ENCODE measurements at regions not wholly inside any gene's neighbourhood (a gene's known extent, or its start where the extent isn't known, plus 50 kb on each side); places are given as distances from the start of the nearest gene placed in this dataset.

DNA sequence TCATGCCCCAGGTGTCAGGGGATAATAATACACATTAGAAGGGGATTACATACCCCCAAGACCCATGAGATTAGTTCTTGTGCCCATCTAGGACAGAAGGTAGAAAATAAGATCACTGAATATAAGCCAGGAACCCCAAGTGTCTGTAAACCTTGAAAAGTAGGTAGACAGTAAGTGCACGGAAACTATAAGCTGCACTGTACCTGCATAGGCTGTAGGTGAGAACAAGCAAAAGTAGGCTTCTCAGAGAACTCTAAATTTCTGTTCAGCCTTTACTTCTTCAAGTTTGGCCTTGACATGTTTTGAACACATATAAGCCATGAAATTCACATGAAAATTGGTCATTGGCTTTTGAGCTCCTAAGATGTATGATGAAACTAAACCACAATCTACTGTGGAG is 113.0 kb upstream of the FSIP2 start:
- no peaks in the 10 kb centered on the region for H4K20me1 ChIP-seq (ENCODE audit: insufficient read depth, low read length)
- no peak overlapping the region for H3K27ac ChIP-seq (ENCODE audit: low read depth in 1 of 2, low read length in 2 of 2)
- H3K36me3 ChIP-seq (replicated peaks in 1 of 2; ENCODE audit: control insufficient read depth in 1 of 2, insufficient read depth in 2 of 2, low read length in 2 of 2), result no peaks in the 10 kb centered on the region
- no peak overlapping the region for H3K4me2 ChIP-seq (replicated peaks; ENCODE audit: extremely low read depth, low read length, poor library complexity, severe bottlenecking)
- no peaks in the 10 kb centered on the region for H3K79me2 ChIP-seq (ENCODE audit: insufficient read depth, low read length)
- H3K36me3 Mint-ChIP-seq, result no peaks in the 10 kb centered on the region
- H3K4me3 Mint-ChIP-seq, result no peak overlapping the region
- H3K4me3 ChIP-seq (replicated peaks in 1 of 3; ENCODE audit: low read depth in 2 of 3, low read length in 3 of 3), result no peak overlapping the region
- no peak for TF ChIP-seq CTCF (IDR thresholded peaks at IDR 0.05)
- no CpG with 5 or more reads among the region's 1 CpG for WGBS (ENCODE audit: insufficient coverage)
- peaks cover 0 to 13% (median 2%) of the 10 kb centered on the region in 7 donors for H3K9me3 Mint-ChIP-seq
- no peak overlapping the region for H3K27ac Mint-ChIP-seq
- no peaks in the 10 kb centered on the region for H3K27me3 Mint-ChIP-seq (ENCODE audit: low read depth in 3 of 3)
- H3K27me3 ChIP-seq (ENCODE audit: control insufficient read depth in 2 of 2, insufficient read depth in 2 of 2, low read length in 2 of 2), result no peaks in the 10 kb centered on the region
- no peaks in the 10 kb centered on the region for H3K4me1 ChIP-seq (ENCODE audit: control insufficient read depth in 1 of 2, insufficient read depth in 2 of 2, low read length in 2 of 2)
- H3K4me1 Mint-ChIP-seq, result no peaks in the 10 kb centered on the region
- H3K9me3 ChIP-seq (replicated peaks in 1 of 2; ENCODE audit: control insufficient read depth in 1 of 2, insufficient read depth in 1 of 2, low read length in 2 of 2), result peaks cover 5 to 12% of the 10 kb centered on the region in 2 donors
- H2AFZ ChIP-seq (ENCODE audit: insufficient read depth, low read depth, low read length, poor library complexity, severe bottlenecking), result no peak overlapping the region
- H3K9ac ChIP-seq (ENCODE audit: insufficient read depth, low read length, poor library complexity, severe bottlenecking), result no peak overlapping the region
- intact Hi-C loops (cut with micrococcal nuclease), result no loop called here
- DNase-seq, result no peak

- Histone ChIP-seq H3K4me3 (replicated peaks in 1 of 3; ENCODE audit: low read depth in 2 of 3, low read length in 3 of 3) (no peak overlapping the region), H3K4me2 (replicated peaks; ENCODE audit: extremely low read depth, low read length, poor library complexity, severe bottlenecking) (no peak overlapping the region), H3K9me3 (replicated peaks in 1 of 2; ENCODE audit: control insufficient read depth in 1 of 2, insufficient read depth in 1 of 2, low read length in 2 of 2) (peaks cover 6 to 12% of the 10 kb centered on the region in 2 donors), H3K36me3 (replicated peaks in 1 of 2; ENCODE audit: control insufficient read depth in 1 of 2, insufficient read depth in 2 of 2, low read length in 2 of 2) (no peaks in the 10 kb centered on the region), H3K9ac (ENCODE audit: insufficient read depth, low read length, poor library complexity, severe bottlenecking) (no peak overlapping the region), H4K20me1 (ENCODE audit: insufficient read depth, low read length) (no peaks in the 10 kb centered on the region), H3K27ac (ENCODE audit: low read depth in 1 of 2, low read length in 2 of 2) (no peak overlapping the region), H3K79me2 (ENCODE audit: insufficient read depth, low read length) (no peaks in the 10 kb centered on the region), H3K4me1 (ENCODE audit: control insufficient read depth in 1 of 2, insufficient read depth in 2 of 2, low read length in 2 of 2) (no peaks in the 10 kb centered on the region), H3K27me3 (ENCODE audit: control insufficient read depth in 2 of 2, insufficient read depth in 2 of 2, low read length in 2 of 2) (no peaks in the 10 kb centered on the region), H2AFZ (ENCODE audit: insufficient read depth, low read depth, low read length, poor library complexity, severe bottlenecking) (no peak overlapping the region)
- peaks cover 0 to 13% (median 3%) of the 10 kb centered on the region in 7 donors for H3K9me3 Mint-ChIP-seq
- no peak overlapping the region for H3K4me3 Mint-ChIP-seq
- H3K27ac Mint-ChIP-seq, result no peak overlapping the region
- WGBS (ENCODE audit: insufficient coverage), result 28% methylated on average over 4 of the region's 5 CpGs
- intact Hi-C loops (cut with micrococcal nuclease), result no loop called here
- no peaks in the 10 kb centered on the region for H3K4me1 Mint-ChIP-seq
- DNase-seq, result no peak
- TF ChIP-seq CTCF (IDR thresholded peaks at IDR 0.05), result no peak
- no peaks in the 10 kb centered on the region for H3K27me3 Mint-ChIP-seq (ENCODE audit: low read depth in 3 of 3)
- no peaks in the 10 kb centered on the region for H3K36me3 Mint-ChIP-seq
Measured at GRCh38 chr2:185628985-185629384, 109.6 kb upstream of the FSIP2 start.
